GM18909 (cell line): ENCODE measurements at regions not wholly inside any gene's neighbourhood (a gene's known extent, or its start where the extent isn't known, plus 50 kb on each side); places are given as distances from the start of the nearest gene placed in this dataset.

Experiments
- ATAC-seq: cut with Tn5 transposase; IDR thresholded peaks from one replicate; pipeline ENCODE4 v1.9.1; 2021; ENCODE audit warnings: mild to moderate bottlenecking; ENCODE audit not compliant: unreplicated experiment, poor library complexity

DNA sequence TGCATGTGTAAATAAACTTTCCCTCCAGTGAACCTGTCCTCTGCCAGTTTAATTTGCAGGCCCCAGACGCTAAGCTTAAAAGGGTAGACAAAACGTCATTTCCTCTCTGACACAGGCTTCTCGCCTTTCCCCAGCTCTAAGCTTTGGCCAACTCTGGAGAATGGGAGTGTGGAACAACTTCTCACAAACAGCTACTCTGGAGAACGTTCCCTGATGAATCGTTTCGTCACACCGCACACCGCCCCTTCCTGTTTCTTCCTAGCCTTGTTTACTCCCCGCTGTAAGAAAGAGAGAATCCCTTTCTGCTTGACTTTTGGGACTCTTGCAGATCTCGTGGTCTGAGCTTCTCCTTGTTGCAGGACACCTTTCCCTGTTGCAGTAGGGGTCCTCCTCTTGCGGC is 564.2 kb downstream of the TCERG1L start:
- no peak for ATAC-seq

DNA sequence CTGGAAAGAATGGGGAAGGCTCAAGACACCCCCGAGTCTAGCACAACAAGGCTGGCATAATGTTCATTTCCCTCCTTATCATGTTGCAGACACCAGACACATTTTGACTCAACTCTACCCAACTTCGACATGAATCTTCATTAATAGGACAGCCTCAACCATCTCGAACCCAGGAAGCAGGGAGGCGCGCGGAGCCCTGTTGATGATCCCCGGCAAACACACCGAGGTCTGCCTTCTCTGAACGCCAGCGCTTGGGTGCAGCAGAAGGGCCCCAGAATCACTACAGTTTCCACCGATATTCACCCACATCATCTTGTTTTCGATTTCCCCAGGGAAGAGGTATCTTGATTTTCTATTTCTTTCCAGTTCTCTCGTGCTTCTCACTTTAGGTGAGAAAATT is 563.6 kb downstream of the TCERG1L start:
- no peak for ATAC-seq

DNA sequence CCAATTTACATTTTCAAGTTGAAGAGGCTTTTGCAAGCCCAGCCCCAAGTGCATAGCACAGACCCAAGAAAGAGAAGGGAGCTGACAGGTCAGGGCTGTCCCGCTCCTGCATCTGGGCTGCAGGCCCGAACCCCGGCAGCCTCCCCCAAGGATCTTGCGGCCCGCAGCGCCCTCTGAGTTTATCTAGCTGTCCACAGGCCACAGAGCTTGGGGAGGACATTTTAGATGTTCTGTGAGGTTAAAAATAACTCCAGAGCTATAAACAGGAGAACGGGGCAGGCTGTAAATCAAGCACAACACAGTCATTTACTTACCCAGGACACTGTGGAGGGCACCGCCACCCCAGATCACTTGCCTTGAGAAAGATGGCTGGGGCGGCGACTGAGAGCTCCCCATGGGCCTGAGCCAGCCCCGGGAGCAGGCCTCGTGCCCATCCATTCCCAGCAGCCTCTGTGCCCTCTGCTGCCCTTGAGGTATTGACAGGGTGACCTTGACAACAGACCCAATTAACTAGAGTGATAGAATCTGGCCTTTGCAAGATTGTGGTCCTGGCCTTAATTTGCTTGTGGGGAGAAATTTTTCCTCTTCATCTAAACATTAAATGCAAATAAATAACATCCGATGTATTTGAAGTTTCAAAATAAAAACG is 563.0 kb downstream of the TCERG1L start:
- ATAC-seq: no peak

DNA sequence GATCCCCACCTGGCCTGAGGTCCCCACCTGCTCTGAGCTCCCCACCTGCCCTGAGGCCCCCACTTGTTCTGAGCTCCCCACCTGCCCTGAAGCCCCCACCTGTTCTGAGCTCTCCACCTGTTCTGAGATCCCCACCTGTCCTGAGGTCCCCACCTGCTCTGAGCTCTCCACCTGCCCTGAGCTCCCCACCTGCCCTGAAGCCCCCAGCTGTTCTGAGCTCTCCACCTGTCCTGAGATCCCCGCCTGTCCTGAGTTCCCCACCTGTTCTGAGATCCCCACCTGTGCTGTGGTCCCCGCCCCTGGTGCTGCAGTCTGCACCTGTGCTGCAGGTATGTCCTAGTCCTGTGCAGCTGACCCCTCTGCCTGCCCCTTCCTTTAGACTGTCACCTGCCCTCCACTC is 561.6 kb downstream of the TCERG1L start:
- no peak for ATAC-seq

DNA sequence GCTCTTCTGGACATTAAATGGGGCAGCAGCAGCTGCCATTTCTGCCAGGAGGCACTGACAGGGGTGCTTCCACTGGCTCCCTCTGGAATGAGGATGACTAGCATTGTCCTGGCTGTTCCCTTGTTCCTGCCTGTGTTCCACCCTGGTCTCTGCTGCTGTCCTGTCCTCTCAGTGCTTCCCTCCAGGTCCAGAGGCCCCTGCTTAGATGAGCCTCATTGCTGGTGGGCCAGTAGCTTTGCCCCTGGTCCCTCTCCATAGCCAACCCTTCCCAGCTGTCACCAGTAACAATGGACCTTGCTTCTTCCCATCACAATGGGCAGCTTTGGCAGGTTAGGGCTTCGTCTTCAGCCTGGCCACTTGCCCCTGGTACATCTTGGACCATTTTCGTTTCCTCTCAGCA is 561.1 kb downstream of the TCERG1L start:
- no peak for ATAC-seq

DNA sequence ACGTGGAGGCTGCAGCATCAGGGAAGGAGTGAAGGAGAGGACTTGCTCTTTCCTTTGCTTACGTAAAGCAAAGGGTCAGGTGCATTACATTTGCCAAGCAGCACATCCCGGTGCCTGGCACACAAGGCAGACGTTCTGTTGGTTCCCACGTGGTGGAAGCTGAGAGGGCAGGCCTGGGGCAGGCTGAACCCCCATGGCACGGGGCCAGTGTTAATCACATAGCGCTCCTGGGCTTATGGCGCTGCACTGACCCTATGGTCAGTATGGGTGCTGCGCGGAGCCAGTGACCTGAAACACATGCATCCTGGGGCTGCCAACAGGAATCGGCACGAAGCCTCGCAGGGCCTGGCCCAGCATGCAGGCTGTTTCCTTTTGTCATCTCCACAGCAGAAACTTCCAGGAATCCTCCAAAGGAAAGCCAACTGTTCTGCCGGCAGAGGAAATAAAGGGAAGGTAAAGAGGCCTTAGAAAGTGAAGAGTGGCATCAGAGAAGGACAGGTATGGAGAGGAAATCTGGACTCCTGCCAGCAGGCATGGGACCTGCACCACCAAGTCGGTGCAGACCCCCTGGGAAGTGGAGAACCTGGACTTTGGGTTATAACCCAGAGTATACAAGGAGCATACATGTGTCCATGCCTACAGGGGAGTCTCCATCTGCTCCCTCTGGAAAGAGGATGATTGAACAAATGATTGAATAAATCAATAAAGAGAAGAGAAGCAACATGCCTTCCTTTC is 560.2 kb downstream of the TCERG1L start:
- no peak for ATAC-seq

DNA sequence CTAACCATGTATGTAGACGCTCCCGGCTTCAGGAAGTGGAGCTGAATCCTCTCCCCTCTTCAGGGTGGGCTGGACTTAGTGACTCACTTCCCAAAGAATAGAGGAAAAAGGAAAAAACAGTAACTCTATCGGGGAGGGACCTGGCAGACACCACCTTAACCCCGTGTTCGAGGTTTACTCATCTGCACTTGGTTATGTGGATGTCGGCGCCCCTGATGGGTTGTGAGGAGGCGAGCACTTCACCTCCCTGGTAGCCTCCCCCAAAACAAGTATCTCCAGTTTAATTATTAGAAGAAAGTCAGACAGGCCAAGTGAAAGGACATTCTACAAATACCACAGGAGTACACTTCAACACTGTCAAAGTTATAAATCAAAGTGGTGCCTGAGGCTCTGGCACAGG is 559.7 kb downstream of the TCERG1L start:
- no peak for ATAC-seq

DNA sequence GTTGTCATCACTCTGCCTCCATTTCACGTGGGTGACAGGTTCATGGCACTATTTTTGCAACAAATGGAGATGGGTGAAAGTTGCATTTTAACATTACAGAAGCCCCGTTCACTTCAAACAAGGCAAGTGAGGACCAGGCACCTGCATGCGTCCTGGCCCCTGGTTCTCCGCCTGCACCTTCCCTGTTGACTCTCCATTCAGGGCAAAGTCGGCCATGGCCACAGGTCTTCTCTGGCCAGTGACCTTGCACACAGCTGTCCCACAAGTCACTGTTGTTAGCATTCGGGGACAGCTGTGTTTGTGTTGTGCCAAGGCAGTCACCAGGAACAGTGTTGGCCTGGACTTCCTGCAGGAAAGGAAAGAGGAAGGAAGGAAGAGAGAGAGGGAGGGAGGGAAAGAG is 554.9 kb downstream of the TCERG1L start:
- ATAC-seq: no peak

DNA sequence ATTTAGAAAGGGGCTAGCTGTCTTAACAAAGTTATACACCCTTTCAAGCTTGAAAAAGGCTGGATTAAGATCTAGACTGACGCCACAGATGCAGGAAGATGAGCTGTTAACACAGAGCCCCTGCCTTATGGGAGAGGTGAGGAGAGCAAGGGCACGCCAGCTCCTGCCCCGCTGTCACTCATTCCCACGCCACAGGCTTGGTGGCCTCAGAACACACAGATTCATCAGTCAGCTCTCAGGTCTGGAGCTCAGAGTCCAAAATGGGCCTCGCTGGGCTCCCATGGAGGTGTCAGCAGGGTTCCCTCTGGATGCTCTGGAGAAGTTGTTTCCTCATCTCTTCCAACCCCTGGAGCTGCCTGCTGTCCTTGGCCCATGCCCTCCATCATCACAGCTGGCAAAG is 554.2 kb downstream of the TCERG1L start:
- no peak for ATAC-seq

DNA sequence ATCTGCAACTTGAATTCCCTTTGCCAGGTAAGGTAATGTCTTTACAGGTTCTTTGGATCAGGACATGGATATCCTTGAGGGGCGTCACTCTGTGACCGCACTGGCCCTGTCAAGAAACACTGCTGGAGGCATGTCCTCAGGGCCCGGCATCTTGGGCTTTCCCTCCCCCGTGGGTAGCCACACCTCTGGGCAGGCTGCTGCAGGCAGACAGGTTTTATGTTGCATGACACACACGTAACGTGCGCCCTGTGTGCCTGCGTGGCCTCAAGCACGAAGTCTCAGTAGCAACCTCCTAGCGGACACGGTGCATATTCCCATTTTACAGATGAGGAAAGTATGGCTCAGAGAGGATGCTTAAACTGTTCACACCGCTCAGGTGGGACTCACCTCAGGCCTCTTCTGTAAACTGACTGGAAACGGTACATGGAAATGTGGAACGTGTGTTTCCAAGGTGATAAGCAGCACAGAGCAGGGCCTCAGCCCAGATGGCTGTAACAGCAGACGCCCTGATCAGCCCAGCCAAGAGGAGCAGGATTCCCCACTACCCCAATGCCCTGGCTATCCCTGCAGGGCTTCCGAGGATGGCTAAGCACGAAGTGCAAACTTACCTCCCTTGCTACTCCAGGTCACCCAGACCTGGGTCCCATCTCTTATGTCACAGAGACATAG is 553.6 kb downstream of the TCERG1L start:
- no peak for ATAC-seq

DNA sequence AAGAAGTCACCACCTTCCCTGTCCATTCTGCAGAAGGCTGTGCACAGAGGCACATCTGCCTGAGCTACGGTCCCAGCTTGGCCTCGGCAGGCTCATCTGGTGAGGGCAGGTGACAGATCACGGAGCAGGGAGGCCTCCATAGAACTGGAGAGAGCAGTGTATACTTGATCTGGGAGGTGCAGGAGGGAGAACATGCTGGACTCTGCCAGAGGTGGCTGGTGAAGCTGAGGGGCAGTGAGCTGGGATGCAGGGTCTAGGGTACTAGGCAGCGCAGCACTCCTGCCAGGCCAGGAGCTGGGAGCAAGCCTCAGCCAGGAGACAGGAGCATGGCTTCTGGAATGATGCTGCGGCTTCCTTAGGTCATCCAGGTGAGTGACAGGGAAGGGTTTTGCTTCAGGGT is 553.0 kb downstream of the TCERG1L start:
- ATAC-seq: no peak

DNA sequence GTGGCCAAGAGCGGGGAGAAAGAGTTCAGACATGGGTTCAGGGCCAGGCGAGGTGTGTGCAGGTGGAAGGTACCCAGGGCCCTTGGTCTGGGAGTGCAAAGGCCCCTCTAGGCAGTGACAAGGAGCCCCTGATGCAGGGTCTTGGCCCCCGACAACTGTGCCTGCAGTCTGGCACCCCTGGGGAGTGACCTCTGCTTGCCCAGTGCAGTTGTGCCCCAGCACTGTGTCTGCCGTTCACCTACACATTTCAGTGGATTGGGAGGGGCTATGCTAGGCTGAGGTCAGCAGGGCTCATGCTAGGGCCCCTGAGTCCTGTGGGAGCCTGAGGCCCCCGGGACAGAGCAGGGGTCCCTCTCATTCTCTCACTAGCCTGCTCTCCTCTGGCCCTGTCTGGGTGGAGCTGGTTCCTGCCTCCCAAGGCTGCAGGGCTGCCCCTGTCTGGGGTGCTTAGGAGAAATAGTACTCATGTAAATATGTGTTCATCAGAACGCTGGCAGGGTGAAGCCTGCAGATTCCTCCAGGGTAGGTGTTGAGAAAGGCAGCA is 550.4 kb downstream of the TCERG1L start:
- no peak for ATAC-seq

DNA sequence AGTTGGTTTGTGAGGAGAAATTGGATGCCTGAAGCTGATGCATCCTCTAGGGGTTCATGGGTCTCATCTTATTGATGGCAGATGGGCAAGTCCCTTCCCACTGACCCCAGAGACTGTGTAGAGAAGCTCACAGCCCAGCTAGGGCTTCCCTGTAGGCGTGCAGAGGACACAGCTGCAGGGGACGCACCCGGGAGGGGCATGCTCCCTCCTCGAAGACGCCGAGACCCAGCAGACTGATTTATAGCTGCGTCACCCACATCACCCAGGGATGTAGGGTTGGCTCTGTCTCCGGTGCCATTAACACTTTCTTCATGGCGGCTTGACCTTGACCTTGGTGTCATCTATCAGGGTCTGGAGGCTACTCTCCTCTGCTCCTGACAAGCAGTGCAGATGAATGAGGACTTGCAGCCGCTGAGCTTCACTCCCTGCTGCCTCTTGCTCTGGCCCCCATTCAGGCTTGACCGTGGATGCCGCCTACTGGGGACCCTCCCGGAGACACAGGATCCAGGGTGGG is 549.7 kb downstream of the TCERG1L start:
- no peak for ATAC-seq

DNA sequence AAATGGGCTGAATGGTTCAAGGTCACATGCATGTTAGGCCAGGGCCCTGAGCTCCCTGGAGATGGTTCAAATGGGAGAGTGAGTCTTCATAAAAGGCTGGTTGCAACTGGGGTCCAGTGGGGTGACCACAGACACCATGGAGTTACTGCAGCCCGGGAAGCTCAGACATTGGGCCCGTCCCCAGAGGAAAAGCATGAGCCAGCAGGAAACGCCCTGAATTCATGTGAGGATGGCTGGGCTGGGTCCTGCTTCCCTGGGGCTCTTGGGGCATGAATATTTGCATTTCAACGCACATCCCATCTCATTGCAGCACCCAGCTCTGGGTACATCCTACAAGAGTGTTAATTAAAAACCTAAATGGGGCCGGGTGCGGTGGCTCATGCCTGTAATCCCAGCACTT is 549.0 kb downstream of the TCERG1L start:
- ATAC-seq: no peak

DNA sequence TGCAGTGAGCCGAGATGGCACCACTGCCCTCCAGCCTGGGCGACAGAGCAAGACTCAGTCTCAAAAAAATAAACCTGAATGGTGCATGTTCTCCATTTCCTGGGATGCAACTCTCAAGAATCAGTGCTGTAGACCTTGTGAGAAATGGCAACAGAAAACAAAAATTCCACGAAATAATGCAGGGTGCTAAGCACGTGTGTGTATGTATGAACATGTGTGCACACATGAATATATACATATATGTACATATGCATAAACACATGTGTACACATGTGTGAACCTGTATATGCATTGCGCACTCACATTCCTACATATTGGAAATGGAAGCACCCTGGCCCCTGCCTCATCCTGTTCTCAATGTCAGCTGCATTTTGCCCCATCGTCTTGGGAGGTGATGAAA is 548.5 kb downstream of the TCERG1L start:
- no peak for ATAC-seq

DNA sequence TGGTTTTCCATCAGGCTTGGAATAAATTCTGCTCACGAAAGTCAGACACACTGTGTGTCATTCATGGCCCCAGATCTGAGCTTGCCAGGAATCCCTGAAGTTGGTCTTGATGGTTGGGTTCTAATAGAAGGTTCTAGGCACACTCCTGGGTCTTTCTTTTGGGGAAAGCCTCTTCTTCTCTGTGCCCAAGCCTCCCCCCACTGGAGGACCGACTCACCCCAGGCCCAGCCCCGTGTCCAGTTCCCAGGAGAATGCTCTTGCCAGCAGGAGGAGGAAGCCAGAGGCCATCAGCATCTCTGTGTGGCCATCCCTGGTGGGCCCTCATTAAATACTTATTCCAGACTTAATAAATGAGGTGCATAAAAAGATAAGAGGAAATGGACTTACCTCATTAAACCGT is 548.0 kb downstream of the TCERG1L start:
- ATAC-seq: no peak

DNA sequence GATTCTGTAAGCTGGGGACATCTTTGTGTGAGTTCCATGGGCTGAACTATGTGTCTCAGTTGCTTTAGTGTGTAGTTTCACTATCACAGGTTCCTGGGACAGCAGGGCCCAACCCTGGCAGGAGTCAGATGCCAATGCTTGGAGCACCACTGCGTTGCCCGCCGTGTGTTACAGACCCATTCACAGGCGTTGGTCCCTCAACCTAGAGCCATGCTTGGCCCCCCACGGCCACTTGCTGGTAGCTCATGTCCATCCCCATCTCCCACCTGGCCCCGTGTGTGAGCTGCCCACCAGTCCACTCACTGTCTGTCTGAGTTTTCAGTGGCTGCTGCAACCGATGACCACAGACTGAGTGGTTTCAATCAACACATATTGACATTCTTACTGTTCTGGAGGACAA is 546.9 kb downstream of the TCERG1L start:
- ATAC-seq: no peak

DNA sequence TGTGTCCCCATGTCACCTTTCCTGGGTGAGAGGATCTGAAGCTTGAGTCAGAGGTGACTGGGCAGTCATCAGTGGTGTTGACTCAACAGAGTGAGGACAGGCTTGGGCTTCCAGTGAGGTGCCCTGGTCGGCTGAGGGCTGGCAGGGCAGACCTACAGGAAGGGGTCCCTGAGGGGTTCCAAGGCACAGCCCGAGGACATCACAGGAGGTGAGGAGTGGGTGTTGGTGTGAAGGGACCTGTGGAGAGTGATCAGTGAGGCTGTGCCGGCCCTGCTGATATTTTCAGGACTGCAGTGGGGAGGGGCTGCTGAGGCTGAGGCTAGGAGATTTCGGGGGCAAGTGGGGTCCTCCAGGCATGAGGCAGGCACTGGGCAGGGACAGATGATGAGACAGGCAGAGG is 545.5 kb downstream of the TCERG1L start:
- no peak for ATAC-seq

DNA sequence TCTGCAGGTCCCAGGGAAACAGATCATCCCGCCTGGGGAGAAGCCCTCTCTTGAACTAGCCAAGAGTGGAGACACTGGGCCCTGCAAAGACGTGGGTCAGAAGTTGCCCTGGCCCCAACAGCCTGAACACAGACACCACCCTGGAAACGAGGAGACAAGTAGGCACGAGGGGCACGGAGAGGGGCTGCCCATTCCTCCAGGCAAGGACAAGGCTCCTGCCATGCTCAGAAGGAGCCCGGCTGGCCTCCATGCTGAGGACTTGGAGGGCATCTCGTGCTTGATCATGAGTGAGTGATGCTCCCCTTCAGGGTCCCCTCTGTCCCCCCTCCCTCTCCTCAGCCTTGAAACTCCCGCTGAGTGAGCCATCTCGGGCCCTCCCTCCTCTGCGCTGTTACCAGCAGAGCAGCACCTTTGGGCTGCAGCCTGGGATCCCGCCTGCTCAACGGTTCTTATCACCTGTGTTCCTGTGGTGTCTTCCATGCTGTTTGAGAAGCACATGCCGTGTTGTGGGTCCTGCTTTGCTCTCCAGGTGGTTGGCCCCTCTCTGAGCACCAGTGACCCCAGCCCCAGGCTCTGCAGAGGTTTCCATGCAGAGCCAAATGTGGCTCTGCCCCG is 544.3 kb downstream of the TCERG1L start:
- no peak for ATAC-seq

DNA sequence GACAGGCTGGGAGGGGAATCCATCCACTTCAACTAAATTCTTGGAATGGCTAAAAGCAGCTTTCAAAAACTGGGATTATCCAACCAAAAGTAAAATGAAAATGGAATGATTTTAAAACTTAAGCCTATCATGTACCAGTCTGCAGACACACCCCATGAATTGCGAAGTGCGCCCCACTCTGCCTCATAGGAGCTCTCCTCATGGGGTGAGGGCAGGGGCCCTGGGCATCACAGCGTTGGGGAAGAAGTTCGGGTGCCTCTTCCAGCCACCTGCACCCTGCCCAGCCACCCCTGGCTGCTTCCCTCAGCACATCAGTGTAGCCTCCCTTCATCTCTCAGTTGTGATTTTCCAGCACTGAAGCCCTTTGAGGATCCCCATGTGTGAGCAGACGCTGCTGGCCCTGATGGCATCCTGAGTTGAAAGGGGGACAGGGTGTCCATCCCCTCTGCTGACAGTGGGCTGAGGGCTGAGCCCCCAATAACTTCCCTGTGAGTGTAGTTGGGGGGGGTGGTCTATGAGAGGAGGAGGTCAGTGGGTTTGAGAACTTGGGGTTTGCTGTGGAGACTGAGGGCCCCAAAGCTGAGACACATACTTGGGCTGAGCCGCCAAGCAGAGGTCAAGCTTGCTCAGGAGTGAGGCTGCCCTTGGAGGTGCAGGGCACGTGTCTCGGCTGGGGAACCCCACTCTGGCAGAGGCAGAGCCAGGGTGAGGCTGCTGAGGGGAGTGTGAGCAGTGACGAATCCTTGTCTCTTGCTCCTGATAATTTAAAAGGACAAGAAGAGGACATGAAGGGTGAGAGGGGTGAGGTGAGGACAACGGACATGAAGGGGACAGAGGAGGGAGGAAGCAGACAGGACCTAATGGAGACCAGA is 542.1 kb downstream of the TCERG1L start:
- no peak for ATAC-seq
